GM19452 (cell line): ENCODE measurements at regions not wholly inside any gene's neighbourhood (a gene's known extent, or its start where the extent isn't known, plus 50 kb on each side); places are given as distances from the start of the nearest gene placed in this dataset.
A peak's percentile ranks its signal among the peaks of the same experiment; 100 is the strongest.

Experiments used
- ATAC-seq: cut with Tn5 transposase; IDR thresholded peaks from one replicate; pipeline ENCODE4 v1.9.1; 2021; ENCODE audit not compliant: unreplicated experiment

DNA sequence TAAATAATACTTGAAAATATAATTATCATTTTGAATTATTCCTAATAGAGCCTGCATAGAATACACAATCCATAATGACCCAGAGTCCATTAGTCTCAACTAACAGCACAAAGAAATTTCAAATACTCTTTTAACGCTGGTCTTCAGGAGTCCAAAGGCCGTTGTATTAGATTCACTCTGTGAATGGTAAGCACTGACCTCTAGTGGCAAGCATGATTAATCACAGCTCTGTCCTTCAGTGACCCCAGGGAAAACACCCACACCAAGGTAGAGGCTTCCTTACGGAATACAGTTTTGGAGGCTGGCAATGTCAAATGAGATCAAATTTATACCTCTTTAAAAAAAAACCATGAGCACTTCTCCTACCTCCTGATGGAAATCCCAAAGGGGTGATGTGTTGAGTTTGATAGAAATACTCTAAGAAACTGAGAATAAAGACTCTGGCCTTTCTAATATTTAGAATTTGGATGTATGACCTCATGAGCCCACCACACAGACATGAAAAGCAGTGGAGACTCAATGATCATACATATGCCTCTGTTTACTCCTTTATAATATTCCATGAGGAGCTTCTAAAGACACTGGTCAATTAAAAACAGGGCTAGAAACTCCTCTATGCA, 147.2 kb upstream of the DKK2 start:
- peak; percentile 97 for ATAC-seq

DNA sequence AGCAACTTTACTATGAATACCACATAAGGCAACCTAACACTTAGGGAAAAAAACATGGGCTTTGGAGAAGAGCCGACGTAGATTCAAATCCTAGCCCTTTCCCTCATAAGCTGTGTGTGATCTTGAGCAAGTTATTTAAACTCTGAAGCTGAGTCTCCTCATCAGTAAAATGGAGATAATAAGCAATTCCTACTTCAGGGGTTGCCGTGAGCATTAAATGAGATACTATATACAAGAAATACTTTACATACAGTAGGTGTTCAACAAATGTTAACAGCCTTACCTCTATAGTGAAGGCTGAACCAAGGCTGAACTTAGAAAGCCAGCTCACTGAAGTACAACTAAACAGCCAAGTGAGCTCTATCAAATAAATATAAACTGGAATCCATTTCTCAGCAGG, 146.2 kb upstream of the DKK2 start:
- ATAC-seq, result no peak

DNA sequence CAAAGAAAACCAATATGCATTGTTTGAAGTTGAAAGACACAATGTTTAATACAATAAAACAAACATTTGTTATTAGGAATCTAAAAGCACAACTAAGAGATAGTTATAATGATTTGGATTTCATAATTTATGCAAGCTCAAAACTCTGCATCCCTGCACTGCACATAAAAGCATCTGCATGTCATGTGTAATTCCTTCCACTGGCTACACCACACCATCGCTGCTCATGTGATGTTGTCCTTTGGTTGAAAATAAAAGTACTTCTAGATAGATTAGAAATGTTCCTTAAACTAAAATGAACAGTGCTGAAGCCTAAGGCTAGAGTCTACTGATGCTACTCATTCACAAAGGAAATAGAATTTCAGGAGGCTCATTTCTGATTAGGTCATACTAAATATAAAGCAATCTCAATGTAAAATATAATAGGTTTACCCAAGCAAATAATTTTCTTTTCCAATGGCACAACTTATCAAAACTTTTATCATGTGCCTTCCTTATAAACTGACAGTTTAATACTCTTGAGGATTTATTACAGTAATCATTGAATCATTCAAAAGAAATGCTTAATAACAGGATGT, 130.8 kb upstream of the DKK2 start:
- ATAC-seq, result no peak

DNA sequence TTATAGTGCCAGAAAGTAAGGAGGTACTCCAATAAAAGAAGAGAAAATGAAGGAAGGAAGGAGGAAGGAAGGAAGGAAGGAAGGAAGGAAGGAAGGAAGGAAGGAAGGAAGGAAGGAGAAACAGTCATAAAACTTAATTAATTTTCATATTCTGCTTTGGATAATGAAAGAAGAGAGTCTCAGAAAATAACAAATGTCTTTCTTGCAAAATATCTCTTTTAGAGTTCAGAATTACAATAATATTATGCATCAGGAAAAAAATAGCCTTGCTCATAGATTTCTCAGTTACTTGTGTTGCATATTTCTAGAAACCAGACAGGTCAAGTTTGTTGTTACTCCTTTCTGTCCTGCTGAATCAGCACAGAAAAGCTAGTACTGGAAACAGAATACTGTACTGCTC, 130.1 kb upstream of the DKK2 start:
- no peak for ATAC-seq

DNA sequence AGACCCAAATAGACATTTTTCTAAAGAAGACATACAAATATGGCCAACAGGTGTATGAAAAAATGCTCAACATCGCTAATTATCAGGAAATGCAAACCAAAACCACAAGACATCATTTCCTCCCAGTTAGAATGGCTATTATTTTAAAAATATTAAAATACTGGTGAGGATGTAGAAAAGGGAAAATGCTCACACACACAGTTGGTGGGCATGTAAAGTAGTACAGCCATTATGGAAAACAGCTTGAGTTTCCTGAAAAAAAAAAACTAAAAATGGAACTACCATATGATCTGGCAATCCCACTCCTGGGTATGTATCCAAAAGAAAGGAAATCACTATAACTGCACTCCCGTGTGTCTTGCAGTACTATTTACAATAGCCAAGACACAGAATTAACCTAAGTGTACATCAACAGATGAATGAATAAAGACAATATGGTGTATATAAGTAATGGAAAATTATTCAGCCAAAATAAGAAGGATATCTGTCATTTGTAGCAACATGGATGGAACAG, 128.9 kb upstream of the DKK2 start:
- no peak for ATAC-seq

DNA sequence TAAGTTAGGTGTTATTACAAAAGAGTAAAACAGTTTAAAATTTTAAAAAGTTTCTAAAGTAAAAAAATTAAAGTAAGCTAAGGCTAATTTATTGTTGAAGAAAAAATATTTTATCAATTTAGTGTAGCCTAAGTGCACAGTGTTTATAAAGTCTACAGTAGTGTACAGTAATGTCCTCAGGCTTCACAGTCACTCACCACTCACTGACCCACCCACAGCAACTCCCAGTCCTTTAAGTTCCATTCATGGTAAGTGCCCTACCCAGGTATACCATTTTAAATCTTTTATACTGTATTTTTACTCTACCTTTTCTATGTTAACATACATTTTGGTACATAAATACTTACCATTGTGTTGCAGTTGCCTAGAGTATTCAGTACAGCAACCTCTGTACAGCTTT, 120.3 kb upstream of the DKK2 start:
- no peak for ATAC-seq

DNA sequence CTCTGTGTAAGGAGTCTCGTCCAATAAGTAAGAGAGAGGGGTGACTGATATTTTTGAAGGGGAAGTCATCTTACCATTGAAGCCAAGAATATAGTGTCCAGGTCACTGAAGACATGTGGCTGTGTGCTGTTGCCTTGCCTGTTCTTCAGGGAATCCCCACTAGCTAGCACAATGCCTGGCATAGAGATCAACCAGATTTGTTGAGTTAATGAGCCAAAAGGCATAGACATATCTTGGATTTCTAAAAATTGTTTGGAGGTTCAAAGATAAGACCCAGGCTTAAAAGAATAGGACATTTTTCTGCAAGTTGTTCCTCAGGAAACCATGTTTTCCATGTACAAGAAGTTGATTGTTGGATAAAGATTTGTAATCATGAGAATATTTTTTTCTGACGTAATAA, 119.3 kb upstream of the DKK2 start:
- ATAC-seq, result no peak

DNA sequence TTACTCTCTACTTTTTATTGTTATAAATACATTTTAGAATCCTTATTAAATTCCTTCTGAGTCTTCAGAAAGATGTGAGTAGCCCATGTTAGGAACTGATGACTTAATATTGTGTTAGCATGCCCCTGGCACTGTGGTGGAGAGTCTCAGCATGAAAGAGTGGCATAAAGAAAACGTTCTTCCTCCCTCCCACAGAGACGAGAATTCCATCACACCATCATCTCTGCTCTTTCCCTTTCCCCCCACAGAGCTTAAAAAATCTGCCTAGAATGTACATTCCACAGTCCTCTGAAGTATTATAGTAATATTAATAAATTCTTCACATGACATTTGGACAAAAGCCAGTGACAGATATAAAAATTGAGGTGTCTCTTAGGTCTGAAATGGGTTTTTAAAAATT, 117.8 kb upstream of the DKK2 start:
- ATAC-seq, result no peak

DNA sequence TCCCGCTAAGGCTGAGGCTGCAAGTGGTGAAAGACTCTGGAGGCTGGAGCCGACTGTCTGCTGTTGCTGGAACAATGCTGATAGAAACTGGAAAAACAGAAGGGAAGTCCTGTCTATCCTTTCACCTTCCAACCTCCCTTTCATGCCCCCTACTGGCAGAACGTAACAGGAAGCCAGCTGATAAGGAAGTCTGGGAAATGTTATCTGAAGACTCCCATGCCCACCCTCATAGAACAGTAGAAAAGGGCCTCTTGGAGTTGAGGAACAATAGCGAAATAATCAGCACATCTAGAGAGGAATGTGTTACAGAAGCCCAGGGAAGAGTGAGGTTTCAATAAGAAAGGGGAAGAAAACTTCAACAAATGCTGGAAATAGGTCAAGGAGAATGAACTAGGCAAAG, 117.1 kb upstream of the DKK2 start:
- no peak for ATAC-seq

DNA sequence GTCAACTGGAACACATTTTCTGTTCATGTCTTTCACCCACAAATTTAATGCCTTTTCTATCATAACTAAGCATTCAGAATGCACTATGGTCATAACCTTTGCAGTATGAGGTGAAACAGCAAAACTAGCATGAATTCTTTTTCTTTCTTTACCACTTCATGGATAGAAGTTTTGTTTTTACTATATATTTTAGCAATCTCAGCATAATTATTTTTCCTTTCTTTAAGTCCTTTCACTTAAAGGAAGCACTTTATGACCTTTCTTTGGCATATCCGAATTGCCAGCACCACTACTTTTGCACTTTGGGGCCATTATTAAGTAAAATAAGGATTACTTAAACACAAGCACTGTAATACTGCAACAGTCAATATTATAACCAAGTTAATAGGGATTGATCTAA, 115.1 kb upstream of the DKK2 start:
- ATAC-seq, result no peak

DNA sequence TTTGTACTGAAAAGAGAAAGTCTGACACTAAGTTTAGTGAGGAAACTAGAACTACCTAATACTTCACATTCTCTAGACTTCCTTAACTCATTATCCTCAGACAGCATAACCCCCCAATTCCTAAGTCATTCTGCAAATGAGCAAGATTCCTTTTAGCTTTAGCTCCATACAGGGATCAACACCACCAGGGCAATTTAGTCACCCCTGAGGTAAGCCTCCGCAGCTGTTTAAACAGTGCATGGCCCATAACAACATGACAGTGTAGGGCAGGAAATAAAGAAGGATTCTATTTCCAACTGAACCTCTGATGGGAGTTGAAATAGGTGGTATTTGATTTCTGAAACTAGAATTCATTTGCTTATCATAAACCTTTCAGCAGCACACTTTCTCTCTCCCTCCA, 112.8 kb upstream of the DKK2 start:
- ATAC-seq, result no peak

DNA sequence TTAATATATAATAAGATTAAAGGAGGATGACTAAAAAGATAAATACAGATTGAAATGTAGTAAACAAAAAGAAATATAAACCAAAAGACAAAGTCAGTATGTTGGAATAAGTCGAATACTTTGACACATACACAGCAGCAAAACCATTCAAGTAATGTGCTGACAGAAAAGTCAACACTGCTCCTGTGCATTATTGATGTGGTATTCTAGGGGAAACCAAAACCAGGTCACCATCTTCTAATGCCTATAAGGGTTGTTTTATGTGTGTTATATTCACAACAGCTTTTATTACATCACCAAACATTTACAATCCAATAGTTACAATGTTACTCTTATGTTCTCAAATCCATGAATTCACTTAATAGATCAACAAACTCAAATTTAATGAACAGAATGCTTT, 111.8 kb upstream of the DKK2 start:
- ATAC-seq, result no peak

DNA sequence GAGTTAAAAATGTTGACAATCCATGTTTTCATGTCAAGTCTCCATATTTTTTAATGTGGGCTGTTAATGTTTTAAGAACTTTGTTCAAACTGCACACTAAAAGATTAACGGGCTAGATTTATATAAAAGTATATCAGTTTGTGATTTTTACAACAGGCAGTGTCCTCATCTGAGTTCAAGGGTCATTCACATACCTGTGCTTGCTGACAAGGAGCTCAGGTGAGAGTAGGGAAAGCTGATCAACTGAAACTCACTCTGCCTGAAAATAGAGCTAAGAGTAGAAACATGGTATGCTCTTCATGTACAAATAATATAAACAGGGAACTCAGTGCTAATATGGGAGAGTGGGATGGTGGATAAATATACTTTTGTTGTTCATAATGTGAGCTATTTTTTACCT, 102.3 kb upstream of the DKK2 start:
- ATAC-seq, result no peak

DNA sequence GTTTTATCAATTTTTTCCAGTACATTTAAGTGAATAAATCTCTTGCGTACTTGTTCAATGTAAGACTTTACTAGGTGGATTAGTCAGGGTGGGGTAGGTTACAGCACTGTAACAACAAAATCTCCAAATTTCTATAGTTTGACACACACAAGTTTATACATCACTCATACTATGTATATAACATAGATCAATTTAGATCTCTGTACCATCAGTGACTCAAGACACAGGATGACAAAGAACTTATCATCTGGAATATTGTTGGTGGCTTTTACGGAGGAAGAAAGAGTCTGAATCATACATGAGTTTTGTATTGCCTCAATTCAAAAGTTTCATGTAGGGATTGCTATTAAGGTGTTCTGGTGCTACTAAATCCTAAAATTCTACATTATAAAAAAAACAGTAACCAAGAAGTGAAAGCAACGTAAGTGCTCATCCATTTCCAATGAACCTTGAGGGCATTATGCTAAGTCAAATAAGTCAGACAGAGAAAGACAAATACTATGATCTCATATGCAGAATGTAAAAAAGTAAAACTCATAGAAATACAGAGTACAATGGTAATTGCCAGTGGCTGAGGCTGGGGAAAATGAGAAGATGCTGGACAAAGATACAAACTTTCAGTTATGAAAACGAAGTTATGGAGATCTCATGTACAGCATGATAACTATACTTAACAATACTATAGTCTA, 98.0 kb upstream of the DKK2 start:
- ATAC-seq, result no peak

DNA sequence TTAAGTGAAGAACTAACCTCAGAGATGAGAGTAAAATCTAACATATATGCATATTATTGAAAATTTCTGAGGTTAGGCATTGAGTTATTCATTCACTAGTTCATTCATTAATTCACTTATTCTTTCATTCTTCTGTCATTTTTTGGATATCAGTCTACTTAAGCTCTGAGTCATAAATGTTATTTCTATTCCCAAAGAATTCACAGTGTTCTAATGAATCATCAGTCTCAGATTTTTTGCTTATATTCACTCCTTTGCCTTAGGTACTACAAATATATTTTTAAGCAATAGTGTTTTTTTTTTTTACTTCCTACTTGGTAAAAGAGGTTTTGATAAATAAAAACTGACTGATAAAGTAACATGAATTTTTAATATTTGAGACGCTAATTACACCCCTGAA, 95.2 kb upstream of the DKK2 start:
- no peak for ATAC-seq

DNA sequence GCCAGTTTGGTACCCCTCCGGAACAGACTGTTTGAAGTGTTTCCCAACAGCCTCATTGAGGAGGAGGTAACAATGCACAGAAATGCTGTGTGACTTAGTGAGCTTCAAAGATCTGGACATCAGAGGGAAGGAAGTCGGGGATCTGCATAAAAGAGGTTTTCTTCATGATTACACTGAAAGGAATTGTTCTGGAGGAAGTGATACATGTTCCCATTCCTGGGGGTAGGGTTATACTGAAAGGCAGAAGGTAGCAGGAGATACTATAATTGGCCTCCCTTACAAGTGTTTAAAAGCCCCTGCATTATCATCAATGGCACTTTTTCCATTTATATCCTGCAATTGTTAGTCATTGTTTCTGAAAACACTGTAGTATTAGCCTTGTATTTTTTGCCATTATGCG, 94.0 kb upstream of the DKK2 start:
- ATAC-seq, result no peak

DNA sequence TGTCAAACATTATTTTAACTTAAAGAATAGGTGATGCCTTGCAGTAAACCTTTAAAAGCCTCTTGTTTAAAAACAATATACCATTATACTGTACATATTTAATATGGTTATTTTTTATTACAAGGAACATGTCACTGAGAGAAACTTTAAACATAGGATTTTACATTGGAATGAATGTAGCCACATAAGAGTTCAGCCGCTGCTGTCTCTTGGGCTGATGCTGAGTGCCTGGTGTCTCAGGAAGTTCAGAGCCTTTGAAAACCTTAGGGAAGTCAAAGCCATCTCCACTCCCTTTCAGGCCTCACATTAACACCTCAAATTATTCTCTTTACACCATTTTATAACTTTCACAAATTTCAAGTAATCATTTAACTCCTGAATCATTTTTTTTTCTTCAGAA, 93.5 kb upstream of the DKK2 start:
- ATAC-seq, result no peak

DNA sequence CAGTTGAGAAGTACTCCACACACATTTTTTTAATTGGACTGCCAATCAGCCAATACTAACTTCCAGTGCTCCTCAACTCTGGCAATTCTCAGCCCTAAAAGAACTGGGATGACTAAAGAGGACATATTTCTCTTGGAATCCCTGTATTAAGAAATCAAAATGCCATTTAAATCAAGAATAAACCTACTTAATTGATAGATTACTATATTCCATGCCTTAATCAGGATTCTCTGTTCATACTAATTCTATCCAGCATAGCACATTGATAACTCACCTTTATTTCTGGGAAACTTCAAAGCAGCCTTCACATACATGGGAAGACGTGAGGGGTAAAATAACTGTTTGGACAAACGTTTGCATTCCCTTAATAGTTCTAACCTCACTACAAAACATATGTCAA, 93.0 kb upstream of the DKK2 start:
- no peak for ATAC-seq

DNA sequence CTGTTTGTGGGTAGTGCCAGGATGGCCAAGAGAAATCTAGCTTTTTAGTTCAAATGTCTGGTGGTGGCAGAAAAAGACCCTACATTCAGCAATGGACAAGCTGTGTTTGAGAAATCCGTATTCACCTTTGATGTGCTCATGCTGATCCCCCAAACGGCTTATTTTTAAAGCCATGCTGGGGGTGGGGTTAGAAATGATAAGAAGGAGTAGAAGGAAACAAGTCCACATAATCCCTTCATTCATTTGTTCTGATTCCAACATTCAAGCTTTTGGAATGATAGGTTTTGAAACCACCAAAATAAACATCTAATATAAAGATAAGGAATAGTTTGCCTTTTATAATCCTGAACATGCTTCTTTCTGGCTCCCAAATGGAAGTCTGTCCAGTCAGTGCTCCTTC, 92.0 kb upstream of the DKK2 start:
- ATAC-seq, result no peak

DNA sequence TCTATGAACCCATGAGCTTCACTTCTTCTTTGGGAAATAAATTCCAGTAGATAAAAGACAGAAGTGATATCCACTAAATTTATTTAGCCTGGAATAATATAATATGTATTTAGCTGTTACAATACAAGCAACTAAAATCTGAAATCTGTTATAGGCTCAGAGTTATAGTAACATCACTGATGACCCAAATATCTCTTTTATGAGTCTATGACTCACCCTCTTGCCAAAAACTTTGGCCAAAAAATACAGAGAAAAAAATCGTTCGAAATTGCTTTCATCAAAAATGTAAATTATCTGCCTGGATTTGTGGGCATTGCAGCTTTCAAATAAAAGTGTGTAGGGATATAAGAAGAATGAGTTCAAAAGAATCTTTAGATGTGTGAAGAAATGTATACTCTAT, 89.4 kb upstream of the DKK2 start:
- no peak for ATAC-seq

DNA sequence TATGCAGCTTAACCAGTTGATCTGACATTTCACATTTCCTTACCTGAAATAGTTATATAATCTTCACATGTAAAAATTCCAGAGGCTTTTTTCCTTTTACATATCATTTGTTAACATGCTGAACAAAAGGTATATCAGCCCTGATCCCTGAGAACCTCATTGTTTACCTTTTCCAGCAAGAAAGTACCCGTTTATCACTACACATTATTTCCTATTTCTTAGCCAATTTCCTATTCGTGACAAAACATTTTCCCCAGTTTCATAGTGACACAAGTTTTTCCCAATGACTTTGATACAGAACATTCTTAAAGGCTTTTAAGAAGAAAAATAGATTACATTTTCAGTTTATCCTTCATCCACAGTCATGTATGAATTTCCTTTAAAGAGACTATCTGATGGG, 86.6 kb upstream of the DKK2 start:
- ATAC-seq, result no peak

DNA sequence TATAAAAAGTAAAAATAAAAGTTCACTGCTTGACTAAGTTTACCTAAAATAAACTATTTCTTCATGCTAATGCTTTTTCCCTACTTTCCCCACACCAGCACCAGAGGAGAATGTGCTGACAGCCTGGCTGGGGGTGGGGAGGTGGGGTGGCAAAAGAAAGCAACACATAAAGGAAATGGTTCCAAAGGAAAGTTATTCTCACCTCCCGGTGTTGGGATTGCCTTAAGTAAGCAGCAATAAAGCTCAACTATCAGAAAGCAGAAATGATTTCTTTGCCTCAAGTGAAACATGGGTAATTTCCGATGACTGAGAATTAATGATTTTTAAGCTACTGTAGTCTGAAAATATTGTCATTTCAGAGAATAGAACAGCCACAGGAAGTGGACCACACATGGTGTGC, 84.5 kb upstream of the DKK2 start:
- ATAC-seq, result no peak

DNA sequence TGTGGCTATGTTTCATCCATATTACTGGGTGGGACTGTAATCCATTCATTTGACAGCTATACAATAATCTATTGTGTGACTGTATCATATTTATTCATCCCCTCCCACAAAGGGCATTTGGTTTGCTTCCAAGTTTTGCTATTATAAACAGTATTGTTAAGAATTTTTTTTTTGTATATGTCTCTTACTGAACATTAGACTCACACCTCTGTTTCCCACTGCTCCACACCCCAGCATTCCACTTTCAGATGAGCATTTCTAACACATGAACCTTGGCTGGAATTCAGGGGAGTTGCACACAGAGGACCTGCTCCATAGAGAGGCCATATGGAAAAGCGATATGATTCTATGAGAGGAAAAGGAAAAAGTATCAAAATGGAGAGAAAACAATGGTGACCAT, 81.6 kb upstream of the DKK2 start:
- ATAC-seq, result no peak
